ENCODE measurements at regions not wholly inside any gene's neighbourhood (a gene's known extent, or its start where the extent isn't known, plus 50 kb on each side); places are given as distances from the start of the nearest gene placed in this dataset.

DNA sequence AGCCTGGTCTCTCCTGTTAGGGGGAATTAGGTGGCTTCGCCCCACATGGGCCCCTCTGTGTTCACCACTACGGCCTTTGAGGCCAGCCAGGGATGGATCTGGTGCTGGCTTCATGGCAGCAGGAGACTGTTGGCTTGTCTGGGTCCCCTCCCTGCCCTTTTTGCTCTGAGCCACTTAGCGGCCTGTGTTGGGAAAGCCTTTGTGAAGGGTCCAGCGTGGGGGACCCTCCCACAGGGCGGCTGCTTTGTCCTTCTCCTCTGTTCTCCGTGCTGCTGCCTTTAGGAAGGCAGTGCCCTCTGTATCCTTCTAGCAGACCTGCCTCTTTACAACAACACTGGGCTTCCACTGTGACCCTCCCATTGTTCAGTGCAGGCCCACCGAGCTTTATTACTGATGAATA is 118.4 kb downstream of the TSN start:
- TF ChIP-seq, protein P1, sequence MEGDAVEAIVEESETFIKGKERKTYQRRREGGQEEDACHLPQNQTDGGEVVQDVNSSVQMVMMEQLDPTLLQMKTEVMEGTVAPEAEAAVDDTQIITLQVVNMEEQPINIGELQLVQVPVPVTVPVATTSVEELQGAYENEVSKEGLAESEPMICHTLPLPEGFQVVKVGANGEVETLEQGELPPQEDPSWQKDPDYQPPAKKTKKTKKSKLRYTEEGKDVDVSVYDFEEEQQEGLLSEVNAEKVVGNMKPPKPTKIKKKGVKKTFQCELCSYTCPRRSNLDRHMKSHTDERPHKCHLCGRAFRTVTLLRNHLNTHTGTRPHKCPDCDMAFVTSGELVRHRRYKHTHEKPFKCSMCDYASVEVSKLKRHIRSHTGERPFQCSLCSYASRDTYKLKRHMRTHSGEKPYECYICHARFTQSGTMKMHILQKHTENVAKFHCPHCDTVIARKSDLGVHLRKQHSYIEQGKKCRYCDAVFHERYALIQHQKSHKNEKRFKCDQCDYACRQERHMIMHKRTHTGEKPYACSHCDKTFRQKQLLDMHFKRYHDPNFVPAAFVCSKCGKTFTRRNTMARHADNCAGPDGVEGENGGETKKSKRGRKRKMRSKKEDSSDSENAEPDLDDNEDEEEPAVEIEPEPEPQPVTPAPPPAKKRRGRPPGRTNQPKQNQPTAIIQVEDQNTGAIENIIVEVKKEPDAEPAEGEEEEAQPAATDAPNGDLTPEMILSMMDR (IDR thresholded peaks at IDR 0.05; ENCODE audit: low read depth, low read length), result no peak
- no peak for TF ChIP-seq EZH2phosphoT487 (IDR thresholded peaks at IDR 0.05; ENCODE audit: low read depth)

Measured in OCI-LY3 (cell line).